GM23248 (cell line): ENCODE measurements at regions not wholly inside any gene's neighbourhood (a gene's known extent, or its start where the extent isn't known, plus 50 kb on each side); places are given as distances from the start of the nearest gene placed in this dataset.

Experiments
- DNase-seq: peaks from one replicate; pipeline ENCODE4 v3.0.0-alpha.2; 2015
- H2AFZ ChIP-seq: fragments of 200-600 bp; sonication (generic); 2 replicates; pipeline ENCODE4 v1.6.1; 2016; ENCODE audit warnings: antibody characterized with exemption
- H3F3A ChIP-seq: fragments of 200-600 bp; sonication (generic); 2 replicates; pipeline ENCODE4 v1.6.1; 2016; ENCODE audit warnings: mild to moderate bottlenecking, antibody characterized with exemption, mixed run types; ENCODE audit not compliant: insufficient read depth
- H3K27ac ChIP-seq: fragments of 200-600 bp; sonication (generic); 2 replicates; pipeline ENCODE4 v1.5.1; 2016; ENCODE audit warnings: mild to moderate bottlenecking
- H3K27me3 ChIP-seq: fragments of 200-600 bp; sonication (generic); replicated peaks from 2 replicates; pipeline ENCODE4 v1.6.1; 2016; ENCODE audit warnings: mild to moderate bottlenecking; ENCODE audit not compliant: insufficient read depth
- H3K36me3 ChIP-seq: fragments of 200-600 bp; sonication (generic); 2 replicates; pipeline ENCODE4 v1.6.1; 2016; ENCODE audit warnings: low read depth, mild to moderate bottlenecking
- H3K4me1 ChIP-seq: fragments of 200-600 bp; sonication (generic); 2 replicates; pipeline ENCODE4 v1.6.1; 2016; ENCODE audit warnings: mild to moderate bottlenecking; ENCODE audit not compliant: insufficient read depth
- H3K4me2 ChIP-seq: fragments of 200-600 bp; sonication (generic); one replicate; pipeline ENCODE4 v1.6.1; 2016; ENCODE audit warnings: mild to moderate bottlenecking; ENCODE audit not compliant: unreplicated experiment
- H3K4me3 ChIP-seq: fragments of 200-600 bp; sonication (generic); 2 replicates; pipeline ENCODE4 v1.5.1; 2016; ENCODE audit warnings: mild to moderate bottlenecking
- H3K79me2 ChIP-seq: fragments of 200-600 bp; sonication (generic); 2 replicates; pipeline ENCODE4 v1.6.1; 2016; ENCODE audit warnings: mild to moderate bottlenecking; ENCODE audit not compliant: insufficient read depth
- H3K9ac ChIP-seq: fragments of 200-600 bp; sonication (generic); 2 replicates; pipeline ENCODE4 v1.6.1; 2016; ENCODE audit warnings: mild to moderate bottlenecking
- H3K9me2 ChIP-seq: fragments of 200-600 bp; sonication (generic); 2 replicates; pipeline ENCODE4 v1.6.1; 2016; ENCODE audit warnings: mixed run types, mild to moderate bottlenecking, moderate library complexity; ENCODE audit not compliant: insufficient read depth
- H3K9me3 ChIP-seq: fragments of 200-600 bp; sonication (generic); one replicate; pipeline ENCODE4 v1.6.1; 2017; ENCODE audit warnings: low read depth
- H4K20me1 ChIP-seq: fragments of 200-600 bp; sonication (generic); 2 replicates; pipeline ENCODE4 v1.6.0; 2016; ENCODE audit not compliant: insufficient read depth
- EZH2 ChIP-seq: fragments of 200-600 bp; sonication (generic); IDR thresholded peaks from 2 replicates; pipeline ENCODE4 v1.6.1; 2018; ENCODE audit warnings: antibody characterized with exemption, mild to moderate bottlenecking; ENCODE audit not compliant: insufficient read depth, poor library complexity, severe bottlenecking
- EZH2phosphoT487 ChIP-seq: fragments of 200-600 bp; sonication (generic); IDR thresholded peaks from 2 replicates; pipeline ENCODE4 v1.6.1; 2018; ENCODE audit warnings: antibody characterized with exemption, moderate library complexity, mild to moderate bottlenecking, low read depth; ENCODE audit not compliant: insufficient read depth
- WGBS, 2 experiments: methylation state at CpG; one replicate each; pipeline ENCODE4 v1.1.6; 2015 to 2017; ENCODE audit warnings: low lambda C conversion rate in 2 of 2, low coverage in 1 of 2; ENCODE audit errors: missing lambda C conversion rate in 2 of 2; 5-methylcytosine and 5-hydroxymethylcytosine counted together
- in situ Hi-C: fragments of 300-500 bp; cut with MboI; formaldehyde crosslinking; loops from 2 replicates; pipeline ENCODE4 v1.15.0; 2020

GRCh38 chr6:76275746-76276145 is 203.3 kb upstream of the IMPG1 start:
- Histone ChIP-seq H3K9ac (no peak overlapping the region), H3K9me3 (no peaks in the 10 kb centered on the region), H3F3A (no peaks in the 10 kb centered on the region), H3K9me2 (no peaks in the 10 kb centered on the region), H3K27me3 (no peaks in the 10 kb centered on the region), H2AFZ (no peak overlapping the region), H3K4me1 (no peaks in the 10 kb centered on the region), H3K27ac (no peak overlapping the region), H3K4me2 (no peak overlapping the region), H3K79me2 (no peaks in the 10 kb centered on the region), H3K36me3 (no peaks in the 10 kb centered on the region), H4K20me1 (no peaks in the 10 kb centered on the region), H3K4me3 (no peak overlapping the region)
- TF ChIP-seq EZH2phosphoT487 (no peak), EZH2 (no peak)
- no peak for DNase-seq
- in situ Hi-C loops, result no loop called here
- WGBS, 2 experiments, result 26 to 36% methylated on average over 1 of the region's 1 CpG

GRCh38 chr6:76264468-76264867 is 192.0 kb upstream of the IMPG1 start:
- Histone ChIP-seq H3K79me2 (no peaks in the 10 kb centered on the region), H3K4me3 (no peak overlapping the region), H3K4me1 (no peaks in the 10 kb centered on the region), H3K36me3 (no peaks in the 10 kb centered on the region), H3K9ac (no peak overlapping the region), H3K9me3 (no peaks in the 10 kb centered on the region), H2AFZ (no peak overlapping the region), H3K27ac (no peak overlapping the region), H3K27me3 (no peaks in the 10 kb centered on the region), H3F3A (no peaks in the 10 kb centered on the region), H3K4me2 (no peak overlapping the region), H4K20me1 (no peaks in the 10 kb centered on the region), H3K9me2 (no peaks in the 10 kb centered on the region)
- WGBS, 2 experiments, result 13 to 18% methylated on average over 1 of the region's 1 CpG
- DNase-seq, result peak; percentile 6
- TF ChIP-seq EZH2phosphoT487, result no peak
- TF ChIP-seq EZH2, result no peak
- in situ Hi-C loops, result no loop called here

GRCh38 chr6:76262240-76262639 is 189.8 kb upstream of the IMPG1 start:
- Histone ChIP-seq H3K79me2 (no peaks in the 10 kb centered on the region), H3K27me3 (no peaks in the 10 kb centered on the region), H3K9me3 (no peaks in the 10 kb centered on the region), H2AFZ (no peak overlapping the region), H4K20me1 (no peaks in the 10 kb centered on the region), H3K27ac (no peak overlapping the region), H3K4me2 (no peak overlapping the region), H3K36me3 (no peaks in the 10 kb centered on the region), H3K9me2 (no peaks in the 10 kb centered on the region), H3F3A (no peaks in the 10 kb centered on the region), H3K4me3 (no peak overlapping the region), H3K9ac (no peak overlapping the region), H3K4me1 (no peaks in the 10 kb centered on the region)
- DNase-seq, result no peak
- in situ Hi-C loops, result no loop called here
- WGBS, 2 experiments, result 2 to 4% methylated on average over 2 of the region's 2 CpGs
- no peak for TF ChIP-seq EZH2
- no peak for TF ChIP-seq EZH2phosphoT487

GRCh38 chr6:76250666-76251065 is 178.2 kb upstream of the IMPG1 start:
- Histone ChIP-seq H2AFZ (no peak overlapping the region), H3K9me3 (no peaks in the 10 kb centered on the region), H3K79me2 (no peaks in the 10 kb centered on the region), H3K9ac (no peak overlapping the region), H3F3A (no peaks in the 10 kb centered on the region), H3K9me2 (no peaks in the 10 kb centered on the region), H4K20me1 (no peaks in the 10 kb centered on the region), H3K27ac (no peak overlapping the region), H3K4me3 (no peak overlapping the region), H3K36me3 (no peaks in the 10 kb centered on the region), H3K27me3 (no peaks in the 10 kb centered on the region), H3K4me1 (no peaks in the 10 kb centered on the region), H3K4me2 (no peak overlapping the region)
- no peak for TF ChIP-seq EZH2phosphoT487
- no peak for DNase-seq
- WGBS, 2 experiments, result 3 to 6% methylated on average over 1 of the region's 1 CpG
- in situ Hi-C loops, result no loop called here

GRCh38 chr6:76247527-76247926 is 175.1 kb upstream of the IMPG1 start:
- Histone ChIP-seq H4K20me1 (no peaks in the 10 kb centered on the region), H3K4me2 (no peak overlapping the region), H3K9me2 (no peaks in the 10 kb centered on the region), H3K27me3 (no peaks in the 10 kb centered on the region), H2AFZ (no peak overlapping the region), H3K4me3 (no peak overlapping the region), H3K9ac (no peak overlapping the region), H3K36me3 (no peaks in the 10 kb centered on the region), H3K4me1 (no peaks in the 10 kb centered on the region), H3K9me3 (no peaks in the 10 kb centered on the region), H3K79me2 (no peaks in the 10 kb centered on the region), H3F3A (no peaks in the 10 kb centered on the region), H3K27ac (no peak overlapping the region)
- TF ChIP-seq EZH2, result no peak
- no peak for TF ChIP-seq EZH2phosphoT487
- 2% methylated on average over 2 of the region's 2 CpGs for WGBS, 2 experiments
- in situ Hi-C loops, result no loop called here
- no peak for DNase-seq
